Liver (tissue), 8 donors: ENCODE measurements at regions not wholly inside any gene's neighbourhood (a gene's known extent, or its start where the extent isn't known, plus 50 kb on each side); places are given as distances from the start of the nearest gene placed in this dataset.

Experiments
- DNase-seq: peaks from one replicate; pipeline ENCODE4 v3.0.0-alpha.2; 2017; ENCODE audit warnings: low spot score
- H3K27ac ChIP-seq, 2 donors: one replicate each; pipeline ENCODE4 v1.7.0; 2013; ENCODE audit warnings: inconsistent platforms in 2 of 2, low read length in 2 of 2, control low read depth in 1 of 2, low read depth in 1 of 2, mild to moderate bottlenecking in 1 of 2
- H3K27me3 ChIP-seq, 4 donors: one replicate each; pipeline versions ENCODE4 v1.6.1 to v1.7.0; 2013; ENCODE audit warnings: low read length in 3 of 4, inconsistent platforms in 1 of 4, mild to moderate bottlenecking in 1 of 4, moderate library complexity in 1 of 4; ENCODE audit not compliant: control insufficient read depth in 4 of 4, insufficient read depth in 4 of 4
- H3K36me3 ChIP-seq, 4 donors: one replicate each; pipeline versions ENCODE4 v1.6.1 to v1.7.0; 2013; ENCODE audit warnings: low read length in 3 of 4, mild to moderate bottlenecking in 3 of 4, low read depth in 1 of 4, moderate library complexity in 1 of 4; ENCODE audit not compliant: control insufficient read depth in 4 of 4, insufficient read depth in 3 of 4
- H3K4me1 ChIP-seq, 4 donors: one replicate each; pipeline versions ENCODE4 v1.6.1 to v1.7.0; 2013; ENCODE audit warnings: low read length in 3 of 4, mild to moderate bottlenecking in 3 of 4, moderate library complexity in 1 of 4; ENCODE audit not compliant: control insufficient read depth in 4 of 4, insufficient read depth in 4 of 4
- H3K4me3 ChIP-seq, 3 donors: one replicate each; pipeline versions ENCODE4 v1.6.1 to v1.7.0; 2013; ENCODE audit warnings: low read length in 3 of 3, control low read depth in 1 of 3, low read depth in 1 of 3, mild to moderate bottlenecking in 1 of 3
- H3K9ac ChIP-seq, 2 donors: one replicate each; pipeline ENCODE4 v1.7.0; 2013; ENCODE audit warnings: low read length in 2 of 2, mild to moderate bottlenecking in 2 of 2, moderate library complexity in 2 of 2, control low read depth in 1 of 2, low read depth in 1 of 2
- H3K9me3 ChIP-seq, 4 donors: one replicate each; pipeline versions ENCODE4 v1.6.1 to v1.7.0; 2013; ENCODE audit warnings: low read length in 3 of 4; ENCODE audit not compliant: control insufficient read depth in 4 of 4
- ATF3 ChIP-seq: IDR thresholded peaks from 2 replicates; pipeline ENCODE4 v1.6.1; 2016; ENCODE audit warnings: antibody characterized with exemption
- CTCF ChIP-seq: fragments of 150-350 bp; IDR thresholded peaks from 2 replicates; pipeline ENCODE4 v1.5.1; 2017; ENCODE audit warnings: improper control_type of control experiment, low read depth, low read length; ENCODE audit not compliant: missing input control
- FOXA2 ChIP-seq: IDR thresholded peaks from 2 replicates; pipeline ENCODE4 v1.6.1; 2016; ENCODE audit warnings: antibody characterized with exemption
- GABPA ChIP-seq, 2 donors: IDR thresholded peaks in 1 of 2; conservative IDR thresholded peaks in 1 of 2; 2 replicates each; pipeline ENCODE4 v1.6.1; 2016; ENCODE audit warnings: antibody characterized with exemption in 2 of 2, mild to moderate bottlenecking in 1 of 2, moderate library complexity in 1 of 2
- HNF4A ChIP-seq, 2 donors: conservative IDR thresholded peaks; 2 replicates each; pipeline ENCODE4 v1.6.1; 2016; ENCODE audit warnings: antibody characterized with exemption in 2 of 2, mild to moderate bottlenecking in 2 of 2
- HNF4G ChIP-seq: IDR thresholded peaks from 2 replicates; pipeline ENCODE4 v1.6.1; 2016; ENCODE audit warnings: antibody characterized with exemption
- JUND ChIP-seq, 2 donors: IDR thresholded peaks; 2 replicates each; pipeline ENCODE4 v1.6.1; 2016; ENCODE audit warnings: antibody characterized with exemption in 2 of 2
- MAX ChIP-seq: IDR thresholded peaks from 2 replicates; pipeline ENCODE4 v1.6.1; 2016; ENCODE audit warnings: antibody characterized with exemption
- NR2F2 ChIP-seq: IDR thresholded peaks from 2 replicates; pipeline ENCODE4 v1.6.1; 2016; ENCODE audit warnings: antibody characterized with exemption
- RAD21 ChIP-seq, 2 donors: IDR thresholded peaks; 2 replicates each; pipeline ENCODE4 v1.6.1; 2016; ENCODE audit warnings: antibody characterized with exemption in 2 of 2, mild to moderate bottlenecking in 2 of 2
- SP1 ChIP-seq: IDR thresholded peaks from 2 replicates; pipeline ENCODE4 v1.6.1; 2018; ENCODE audit warnings: antibody characterized with exemption, mild to moderate bottlenecking
- TAF1 ChIP-seq: conservative IDR thresholded peaks from 2 replicates; pipeline ENCODE4 v1.6.1; 2016; ENCODE audit warnings: antibody characterized with exemption, mild to moderate bottlenecking
- YY1 ChIP-seq: IDR thresholded peaks from 2 replicates; pipeline ENCODE4 v1.6.1; 2016; ENCODE audit warnings: antibody characterized with exemption, mild to moderate bottlenecking
- ZBTB33 ChIP-seq: IDR thresholded peaks from 2 replicates; pipeline ENCODE4 v1.6.1; 2016; ENCODE audit warnings: antibody characterized with exemption
- WGBS: extraction: QIAGEN DNeasy Blood & Tissue Kit; methylation state at CpG from one replicate; pipeline ENCODE4 v1.1.7; 2013; 5-methylcytosine and 5-hydroxymethylcytosine counted together
- TF ChIP-seq, protein P1 (sequence below): IDR thresholded peaks from 2 replicates; pipeline ENCODE4 v1.6.1; 2016; ENCODE audit warnings: antibody characterized with exemption, mild to moderate bottlenecking
- donor health status: healthy.
- donor health status: healthy.
- donor health status: healthy.
- donor health status: healthy.
- donor health status: healthy.

DNA sequence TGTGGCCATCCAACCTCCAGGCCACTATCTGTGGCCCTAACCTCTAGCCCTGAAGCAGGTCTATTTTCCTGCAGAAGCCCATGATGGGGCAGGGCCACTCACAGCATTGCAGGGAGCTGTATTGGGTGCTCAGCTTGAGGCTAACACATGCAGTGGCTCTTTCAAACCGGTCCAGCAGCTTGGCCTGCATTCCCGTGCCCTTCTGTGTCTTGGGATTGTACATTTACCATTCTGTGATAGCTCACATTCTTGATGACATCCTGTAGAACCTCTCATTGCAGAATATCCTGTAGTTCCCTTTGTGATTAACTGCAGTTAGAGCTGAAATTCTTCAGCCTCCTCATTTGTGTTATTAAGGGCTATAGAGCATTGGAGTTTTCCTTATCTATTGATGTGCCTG is 60.8 kb upstream of the ANKRD34C start:
- no peak overlapping the region for H3K27ac ChIP-seq

More for the DNA sequence above, 60.8 kb upstream of the ANKRD34C start:
- WGBS: 39% methylated on average over 2 of the region's 2 CpGs
- H3K36me3 ChIP-seq: no peaks in the 10 kb centered on the region
- no peak overlapping the region for H3K9ac ChIP-seq
- H3K4me3 ChIP-seq: no peak overlapping the region
- peaks cover 0 to 6% (median 3%) of the 10 kb centered on the region in 4 donors for H3K9me3 ChIP-seq
- DNase-seq: no peak
- H3K4me1 ChIP-seq: no peaks in the 10 kb centered on the region
- H3K27me3 ChIP-seq: peaks cover 0 to 2% (median 0%) of the 10 kb centered on the region in 4 donors
- no peak for TF ChIP-seq HNF4G
- no peak for TF ChIP-seq YY1
- TF ChIP-seq JUND (IDR thresholded peaks at IDR 0.05): no peak
- no peak for TF ChIP-seq SP1
- TF ChIP-seq TAF1: no peak
- TF ChIP-seq, protein P1, sequence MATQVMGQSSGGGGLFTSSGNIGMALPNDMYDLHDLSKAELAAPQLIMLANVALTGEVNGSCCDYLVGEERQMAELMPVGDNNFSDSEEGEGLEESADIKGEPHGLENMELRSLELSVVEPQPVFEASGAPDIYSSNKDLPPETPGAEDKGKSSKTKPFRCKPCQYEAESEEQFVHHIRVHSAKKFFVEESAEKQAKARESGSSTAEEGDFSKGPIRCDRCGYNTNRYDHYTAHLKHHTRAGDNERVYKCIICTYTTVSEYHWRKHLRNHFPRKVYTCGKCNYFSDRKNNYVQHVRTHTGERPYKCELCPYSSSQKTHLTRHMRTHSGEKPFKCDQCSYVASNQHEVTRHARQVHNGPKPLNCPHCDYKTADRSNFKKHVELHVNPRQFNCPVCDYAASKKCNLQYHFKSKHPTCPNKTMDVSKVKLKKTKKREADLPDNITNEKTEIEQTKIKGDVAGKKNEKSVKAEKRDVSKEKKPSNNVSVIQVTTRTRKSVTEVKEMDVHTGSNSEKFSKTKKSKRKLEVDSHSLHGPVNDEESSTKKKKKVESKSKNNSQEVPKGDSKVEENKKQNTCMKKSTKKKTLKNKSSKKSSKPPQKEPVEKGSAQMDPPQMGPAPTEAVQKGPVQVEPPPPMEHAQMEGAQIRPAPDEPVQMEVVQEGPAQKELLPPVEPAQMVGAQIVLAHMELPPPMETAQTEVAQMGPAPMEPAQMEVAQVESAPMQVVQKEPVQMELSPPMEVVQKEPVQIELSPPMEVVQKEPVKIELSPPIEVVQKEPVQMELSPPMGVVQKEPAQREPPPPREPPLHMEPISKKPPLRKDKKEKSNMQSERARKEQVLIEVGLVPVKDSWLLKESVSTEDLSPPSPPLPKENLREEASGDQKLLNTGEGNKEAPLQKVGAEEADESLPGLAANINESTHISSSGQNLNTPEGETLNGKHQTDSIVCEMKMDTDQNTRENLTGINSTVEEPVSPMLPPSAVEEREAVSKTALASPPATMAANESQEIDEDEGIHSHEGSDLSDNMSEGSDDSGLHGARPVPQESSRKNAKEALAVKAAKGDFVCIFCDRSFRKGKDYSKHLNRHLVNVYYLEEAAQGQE: no peak
- no peak for TF ChIP-seq MAX
- TF ChIP-seq ZBTB33: no peak
- no peak for TF ChIP-seq ATF3
- TF ChIP-seq GABPA (IDR thresholded peaks at IDR 0.05 in 1 of 2, conservative IDR thresholded peaks at IDR 0.05 in 1 of 2): no peak
- TF ChIP-seq RAD21 (IDR thresholded peaks at IDR 0.05): no peak
- TF ChIP-seq CTCF: no peak
- TF ChIP-seq HNF4A (conservative IDR thresholded peaks at IDR 0.05): no peak
- no peak for TF ChIP-seq NR2F2
- no peak for TF ChIP-seq FOXA2
